ENCODE measurements at regions not wholly inside any gene's neighbourhood (a gene's known extent, or its start where the extent isn't known, plus 50 kb on each side); places are given as distances from the start of the nearest gene placed in this dataset.

GRCh38 chr2:76569819-76570218, 859.1 kb upstream of the GCFC2 start:
- TF ChIP-seq CTCF (IDR thresholded peaks at IDR 0.05; ENCODE audit: borderline replicate concordance, extremely low read depth, low read length, poor library complexity, severe bottlenecking) (no peak), EZH2 (IDR thresholded peaks at IDR 0.05; ENCODE audit: borderline replicate concordance, low read depth, low read length, severe bottlenecking) (no peak)
